ENCODE measurements at regions not wholly inside any gene's neighbourhood (a gene's known extent, or its start where the extent isn't known, plus 50 kb on each side); places are given as distances from the start of the nearest gene placed in this dataset.

DNA sequence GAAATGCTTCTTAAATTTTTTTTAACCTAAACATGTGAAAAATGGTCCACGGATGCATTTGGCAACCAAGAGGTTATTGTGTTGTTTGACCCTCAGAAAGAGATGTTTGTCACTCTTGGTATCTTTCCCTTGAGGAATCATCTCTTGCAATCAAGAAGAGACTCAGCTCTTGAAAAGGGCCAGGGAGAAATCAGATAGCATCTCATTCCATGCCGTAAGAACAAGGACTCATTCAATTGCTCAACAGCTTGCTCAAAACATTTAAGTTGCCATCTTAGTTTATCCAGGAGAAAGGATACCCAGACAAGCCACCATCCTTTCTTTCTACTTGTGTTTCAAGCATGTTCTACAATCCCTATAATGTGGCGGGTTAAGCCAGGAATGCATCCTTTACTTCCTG, 209.5 kb upstream of the LNX1 start:
- peaks cover 0 to 3% of the 10 kb centered on the region in 2 experiments; a peak in 1 of 4 replicates for H3K4me1 ChIP-seq (ENCODE audit: control insufficient read depth in 1 of 2, insufficient read depth in 2 of 2, low read depth in 1 of 2, low read length in 1 of 2)
- no peaks in the 10 kb centered on the region for H3K27me3 ChIP-seq (ENCODE audit: insufficient read depth)
- POLR2A ChIA-PET: no interaction called here
- H3K27ac ChIP-seq (ENCODE audit: low read depth in 2 of 2, low read length in 1 of 2): no peak overlapping the region
- H2AFZ ChIP-seq (ENCODE audit: low read depth): no peak overlapping the region
- no peaks in the 10 kb centered on the region for H3K79me2 ChIP-seq (ENCODE audit: insufficient read depth)
- DNase-seq: no peak
- no peaks in the 10 kb centered on the region for H3K36me3 ChIP-seq (replicated peaks in 1 of 2; ENCODE audit: control insufficient read depth in 1 of 2, insufficient read depth in 2 of 2, low read length in 1 of 2)
- H4K20me1 ChIP-seq (ENCODE audit: insufficient read depth): no peaks in the 10 kb centered on the region
- CTCF ChIA-PET: interaction anchor here (1.3 kb wide), 1 partner anchor 10 kb away, joined by 6 read pairs; no protein-coding TSS in a partner anchor
- H3F3A ChIP-seq (replicated peaks; ENCODE audit: insufficient read depth): no peaks in the 10 kb centered on the region
- no peaks in the 10 kb centered on the region for H3K9me2 ChIP-seq
- no peak overlapping the region for H3K9ac ChIP-seq
- 83% methylated on average over 3 of the region's 3 CpGs for WGBS (ENCODE audit: low lambda C conversion rate)
- TF ChIP-seq POLR2AphosphoS5 (IDR thresholded peaks at IDR 0.05; ENCODE audit: low read depth, low read length): no peak
- no peak for TF ChIP-seq NRF1 (IDR thresholded peaks at IDR 0.05; ENCODE audit: low read depth, low read length)
- no peak for TF ChIP-seq ELF1 (IDR thresholded peaks at IDR 0.05)
- TF ChIP-seq YY1 (IDR thresholded peaks at IDR 0.05; ENCODE audit: low read depth): no peak
- TF ChIP-seq, protein P1, sequence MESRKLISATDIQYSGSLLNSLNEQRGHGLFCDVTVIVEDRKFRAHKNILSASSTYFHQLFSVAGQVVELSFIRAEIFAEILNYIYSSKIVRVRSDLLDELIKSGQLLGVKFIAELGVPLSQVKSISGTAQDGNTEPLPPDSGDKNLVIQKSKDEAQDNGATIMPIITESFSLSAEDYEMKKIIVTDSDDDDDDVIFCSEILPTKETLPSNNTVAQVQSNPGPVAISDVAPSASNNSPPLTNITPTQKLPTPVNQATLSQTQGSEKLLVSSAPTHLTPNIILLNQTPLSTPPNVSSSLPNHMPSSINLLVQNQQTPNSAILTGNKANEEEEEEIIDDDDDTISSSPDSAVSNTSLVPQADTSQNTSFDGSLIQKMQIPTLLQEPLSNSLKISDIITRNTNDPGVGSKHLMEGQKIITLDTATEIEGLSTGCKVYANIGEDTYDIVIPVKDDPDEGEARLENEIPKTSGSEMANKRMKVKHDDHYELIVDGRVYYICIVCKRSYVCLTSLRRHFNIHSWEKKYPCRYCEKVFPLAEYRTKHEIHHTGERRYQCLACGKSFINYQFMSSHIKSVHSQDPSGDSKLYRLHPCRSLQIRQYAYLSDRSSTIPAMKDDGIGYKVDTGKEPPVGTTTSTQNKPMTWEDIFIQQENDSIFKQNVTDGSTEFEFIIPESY (IDR thresholded peaks at IDR 0.05; ENCODE audit: borderline replicate concordance, low read depth): no peak
- TF ChIP-seq CHD2 (IDR thresholded peaks at IDR 0.05; ENCODE audit: low read length, partially characterized antibody): no peak
- TF ChIP-seq RCOR1 (IDR thresholded peaks at IDR 0.05; ENCODE audit: low read length): no peak
- no peak for TF ChIP-seq JUND (IDR thresholded peaks at IDR 0.05)
- TF ChIP-seq MEF2A (IDR thresholded peaks at IDR 0.05; ENCODE audit: borderline replicate concordance, low read depth): no peak
- TF ChIP-seq RFX5 (IDR thresholded peaks at IDR 0.05; ENCODE audit: low read length): no peak
- no peak overlapping the region for H3K4me3 ChIP-seq (ENCODE audit: low read depth in 2 of 2, low read length in 1 of 2)
- no peak overlapping the region for H3K4me2 ChIP-seq
- no peaks in the 10 kb centered on the region for H3K9me3 ChIP-seq

DNA sequence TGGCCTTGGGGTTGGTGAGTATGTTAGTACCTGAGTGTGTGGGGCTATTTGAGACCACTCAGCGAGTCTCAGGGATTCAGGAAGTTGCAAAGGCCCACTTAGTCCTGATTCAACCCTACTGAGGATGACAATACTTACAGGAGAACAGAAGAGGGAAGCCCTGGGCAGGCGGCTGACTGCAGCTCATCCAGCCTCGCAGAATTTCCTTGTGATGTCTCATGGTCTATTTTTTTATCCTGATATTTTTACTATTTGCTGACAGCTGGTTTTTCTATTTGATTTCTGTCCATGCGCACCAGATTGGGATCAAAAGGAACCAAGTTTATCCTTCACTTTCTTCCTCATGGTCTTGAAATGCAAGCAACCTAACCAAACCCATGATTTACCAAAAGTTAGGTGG, 201.8 kb upstream of the LNX1 start:
- CTCF ChIA-PET: no interaction called here
- H3K36me3 ChIP-seq (replicated peaks in 1 of 2; ENCODE audit: control insufficient read depth in 1 of 2, insufficient read depth in 2 of 2, low read length in 1 of 2): no peaks in the 10 kb centered on the region
- POLR2A ChIA-PET: no interaction called here
- no peak for TF ChIP-seq FOSL2 (IDR thresholded peaks at IDR 0.05; ENCODE audit: borderline replicate concordance, low read depth)
- TF ChIP-seq FOXJ3 (CRISPR knock-in tag; IDR thresholded peaks at IDR 0.05): no peak
- no peak for TF ChIP-seq GATA2 (CRISPR knock-in tag; IDR thresholded peaks at IDR 0.05)
- no peak for TF ChIP-seq SIN3A (IDR thresholded peaks at IDR 0.05; ENCODE audit: borderline replicate concordance, low read depth, low read length)
- no peak for TF ChIP-seq EZH2phosphoT487 (IDR thresholded peaks at IDR 0.05; ENCODE audit: borderline replicate concordance, low read depth)
- TF ChIP-seq, protein P1 (IDR thresholded peaks at IDR 0.05; ENCODE audit: borderline replicate concordance, low read depth): no peak
- no peak for TF ChIP-seq GABPA (IDR thresholded peaks at IDR 0.05; ENCODE audit: low read depth)
- TF ChIP-seq, protein P2, sequence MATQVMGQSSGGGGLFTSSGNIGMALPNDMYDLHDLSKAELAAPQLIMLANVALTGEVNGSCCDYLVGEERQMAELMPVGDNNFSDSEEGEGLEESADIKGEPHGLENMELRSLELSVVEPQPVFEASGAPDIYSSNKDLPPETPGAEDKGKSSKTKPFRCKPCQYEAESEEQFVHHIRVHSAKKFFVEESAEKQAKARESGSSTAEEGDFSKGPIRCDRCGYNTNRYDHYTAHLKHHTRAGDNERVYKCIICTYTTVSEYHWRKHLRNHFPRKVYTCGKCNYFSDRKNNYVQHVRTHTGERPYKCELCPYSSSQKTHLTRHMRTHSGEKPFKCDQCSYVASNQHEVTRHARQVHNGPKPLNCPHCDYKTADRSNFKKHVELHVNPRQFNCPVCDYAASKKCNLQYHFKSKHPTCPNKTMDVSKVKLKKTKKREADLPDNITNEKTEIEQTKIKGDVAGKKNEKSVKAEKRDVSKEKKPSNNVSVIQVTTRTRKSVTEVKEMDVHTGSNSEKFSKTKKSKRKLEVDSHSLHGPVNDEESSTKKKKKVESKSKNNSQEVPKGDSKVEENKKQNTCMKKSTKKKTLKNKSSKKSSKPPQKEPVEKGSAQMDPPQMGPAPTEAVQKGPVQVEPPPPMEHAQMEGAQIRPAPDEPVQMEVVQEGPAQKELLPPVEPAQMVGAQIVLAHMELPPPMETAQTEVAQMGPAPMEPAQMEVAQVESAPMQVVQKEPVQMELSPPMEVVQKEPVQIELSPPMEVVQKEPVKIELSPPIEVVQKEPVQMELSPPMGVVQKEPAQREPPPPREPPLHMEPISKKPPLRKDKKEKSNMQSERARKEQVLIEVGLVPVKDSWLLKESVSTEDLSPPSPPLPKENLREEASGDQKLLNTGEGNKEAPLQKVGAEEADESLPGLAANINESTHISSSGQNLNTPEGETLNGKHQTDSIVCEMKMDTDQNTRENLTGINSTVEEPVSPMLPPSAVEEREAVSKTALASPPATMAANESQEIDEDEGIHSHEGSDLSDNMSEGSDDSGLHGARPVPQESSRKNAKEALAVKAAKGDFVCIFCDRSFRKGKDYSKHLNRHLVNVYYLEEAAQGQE (IDR thresholded peaks at IDR 0.05; ENCODE audit: low read depth, low read length): no peak
- TF ChIP-seq RFX5 (IDR thresholded peaks at IDR 0.05; ENCODE audit: low read length): no peak
- no peak for TF ChIP-seq SMC3 (IDR thresholded peaks at IDR 0.05; ENCODE audit: low read depth, low read length)
- no peak for TF ChIP-seq RXRA (IDR thresholded peaks at IDR 0.05; ENCODE audit: borderline replicate concordance, low read depth)
- TF ChIP-seq, protein P3, sequence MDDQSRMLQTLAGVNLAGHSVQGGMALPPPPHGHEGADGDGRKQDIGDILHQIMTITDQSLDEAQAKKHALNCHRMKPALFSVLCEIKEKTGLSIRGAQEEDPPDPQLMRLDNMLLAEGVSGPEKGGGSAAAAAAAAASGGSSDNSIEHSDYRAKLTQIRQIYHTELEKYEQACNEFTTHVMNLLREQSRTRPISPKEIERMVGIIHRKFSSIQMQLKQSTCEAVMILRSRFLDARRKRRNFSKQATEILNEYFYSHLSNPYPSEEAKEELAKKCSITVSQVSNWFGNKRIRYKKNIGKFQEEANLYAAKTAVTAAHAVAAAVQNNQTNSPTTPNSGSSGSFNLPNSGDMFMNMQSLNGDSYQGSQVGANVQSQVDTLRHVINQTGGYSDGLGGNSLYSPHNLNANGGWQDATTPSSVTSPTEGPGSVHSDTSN (IDR thresholded peaks at IDR 0.05): no peak

More for the DNA sequence above, 201.8 kb upstream of the LNX1 start:
- no peaks in the 10 kb centered on the region for H3K27me3 ChIP-seq (ENCODE audit: insufficient read depth)
- H3F3A ChIP-seq (replicated peaks; ENCODE audit: insufficient read depth): no peaks in the 10 kb centered on the region
- no peaks in the 10 kb centered on the region for H3K4me1 ChIP-seq (ENCODE audit: control insufficient read depth in 1 of 2, insufficient read depth in 2 of 2, low read depth in 1 of 2, low read length in 1 of 2)
- H3K9ac ChIP-seq: no peak overlapping the region
- H3K79me2 ChIP-seq (ENCODE audit: insufficient read depth): no peaks in the 10 kb centered on the region
- no peaks in the 10 kb centered on the region for H3K9me3 ChIP-seq
- H3K9me2 ChIP-seq: no peaks in the 10 kb centered on the region
- no peaks in the 10 kb centered on the region for H4K20me1 ChIP-seq (ENCODE audit: insufficient read depth)
- H3K4me3 ChIP-seq (ENCODE audit: low read depth in 2 of 2, low read length in 1 of 2): no peak overlapping the region
- no peak for DNase-seq
- H3K4me2 ChIP-seq: no peak overlapping the region
- 90% methylated on average over 4 of the region's 4 CpGs for WGBS (ENCODE audit: low lambda C conversion rate)
- H3K27ac ChIP-seq (ENCODE audit: low read depth in 2 of 2, low read length in 1 of 2): no peak overlapping the region
- H2AFZ ChIP-seq (ENCODE audit: low read depth): no peak overlapping the region
